SK-N-SH (cell line): ENCODE measurements at regions not wholly inside any gene's neighbourhood (a gene's known extent, or its start where the extent isn't known, plus 50 kb on each side); places are given as distances from the start of the nearest gene placed in this dataset.

ENCODE experiments used
- ELF1 ChIP-seq: IDR thresholded peaks from 2 replicates; pipeline ENCODE4 v1.4.0; 2012
- EP300 ChIP-seq, 2 experiments: IDR thresholded peaks; 2 replicates each; pipeline versions ENCODE4 v1.4.0 to v1.6.1; 2012; ENCODE audit warnings: borderline replicate concordance in 1 of 2, low read depth in 1 of 2, low read length in 1 of 2
- EZH2phosphoT487 ChIP-seq: fragments of 200-600 bp; sonication (generic); IDR thresholded peaks from 2 replicates; pipeline ENCODE4 v1.6.1; 2017; ENCODE audit warnings: low read depth, mixed run types, mild to moderate bottlenecking, antibody characterized with exemption, moderate library complexity, borderline replicate concordance
- FOXM1 ChIP-seq: IDR thresholded peaks from 2 replicates; pipeline ENCODE4 v1.4.0; 2012; ENCODE audit warnings: low read depth, mild to moderate bottlenecking
- POLR2AphosphoS5 ChIP-seq: IDR thresholded peaks from 2 replicates; pipeline ENCODE4 v1.6.1; 2012; ENCODE audit warnings: low read depth, low read length
- RAD21 ChIP-seq: IDR thresholded peaks from 2 replicates; pipeline ENCODE4 v1.6.1; 2012; ENCODE audit warnings: mild to moderate bottlenecking, low read length
- RFX5 ChIP-seq: IDR thresholded peaks from 2 replicates; pipeline ENCODE4 v1.6.1; 2012; ENCODE audit warnings: mild to moderate bottlenecking, improper control_type of control experiment, low read length
- RXRA ChIP-seq: IDR thresholded peaks from 2 replicates; pipeline ENCODE4 v1.4.0; 2012; ENCODE audit warnings: low read depth, mild to moderate bottlenecking, borderline replicate concordance
- TCF12 ChIP-seq: IDR thresholded peaks from 2 replicates; pipeline ENCODE4 v1.4.0; 2012
- YY1 ChIP-seq: IDR thresholded peaks from 2 replicates; pipeline ENCODE4 v1.4.0; 2012; ENCODE audit warnings: low read depth, mild to moderate bottlenecking
- TF ChIP-seq, protein P1 (sequence below): fragments of 200-600 bp; sonication (generic); IDR thresholded peaks from 2 replicates; pipeline ENCODE4 v1.6.1; 2017; ENCODE audit warnings: antibody characterized with exemption, mild to moderate bottlenecking, moderate library complexity
- TF ChIP-seq, protein P2 (sequence below): IDR thresholded peaks from 2 replicates; pipeline ENCODE4 v1.6.1; 2012; ENCODE audit warnings: mild to moderate bottlenecking, low read depth, low read length, moderate library complexity

DNA sequence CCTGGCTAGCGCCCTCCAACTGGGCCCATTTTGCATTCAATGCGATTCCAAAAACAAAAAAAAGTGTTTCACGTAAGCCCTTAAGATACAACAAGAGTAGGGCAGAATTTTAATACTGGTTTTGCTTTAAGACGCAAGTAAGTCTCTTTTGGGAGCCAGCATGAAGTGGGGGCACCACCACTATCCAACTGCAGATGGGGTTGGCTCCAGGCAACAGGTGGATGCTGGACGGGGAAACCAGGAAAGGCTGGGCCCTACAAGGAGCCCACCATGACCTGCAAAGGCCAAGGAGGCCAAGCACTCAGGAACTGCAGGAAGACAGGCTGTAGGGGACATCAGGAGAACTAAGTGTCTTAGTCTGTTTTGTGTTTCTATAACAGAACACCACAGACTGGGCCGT lies 86.5 kb upstream of the INSIG1 start:
- TF ChIP-seq POLR2AphosphoS5 (no peak), FOXM1 (no peak), RXRA (no peak), TCF12 (no peak), RFX5 (no peak), YY1 (no peak), EP300 (IDR thresholded peaks at IDR 0.05; ENCODE audit: borderline replicate concordance in 1 of 2, low read depth in 1 of 2, low read length in 1 of 2) (no peak), EZH2phosphoT487 (no peak), ELF1 (no peak), RAD21 (no peak)
- TF ChIP-seq, protein P1, sequence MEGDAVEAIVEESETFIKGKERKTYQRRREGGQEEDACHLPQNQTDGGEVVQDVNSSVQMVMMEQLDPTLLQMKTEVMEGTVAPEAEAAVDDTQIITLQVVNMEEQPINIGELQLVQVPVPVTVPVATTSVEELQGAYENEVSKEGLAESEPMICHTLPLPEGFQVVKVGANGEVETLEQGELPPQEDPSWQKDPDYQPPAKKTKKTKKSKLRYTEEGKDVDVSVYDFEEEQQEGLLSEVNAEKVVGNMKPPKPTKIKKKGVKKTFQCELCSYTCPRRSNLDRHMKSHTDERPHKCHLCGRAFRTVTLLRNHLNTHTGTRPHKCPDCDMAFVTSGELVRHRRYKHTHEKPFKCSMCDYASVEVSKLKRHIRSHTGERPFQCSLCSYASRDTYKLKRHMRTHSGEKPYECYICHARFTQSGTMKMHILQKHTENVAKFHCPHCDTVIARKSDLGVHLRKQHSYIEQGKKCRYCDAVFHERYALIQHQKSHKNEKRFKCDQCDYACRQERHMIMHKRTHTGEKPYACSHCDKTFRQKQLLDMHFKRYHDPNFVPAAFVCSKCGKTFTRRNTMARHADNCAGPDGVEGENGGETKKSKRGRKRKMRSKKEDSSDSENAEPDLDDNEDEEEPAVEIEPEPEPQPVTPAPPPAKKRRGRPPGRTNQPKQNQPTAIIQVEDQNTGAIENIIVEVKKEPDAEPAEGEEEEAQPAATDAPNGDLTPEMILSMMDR, result no peak
- TF ChIP-seq, protein P2, sequence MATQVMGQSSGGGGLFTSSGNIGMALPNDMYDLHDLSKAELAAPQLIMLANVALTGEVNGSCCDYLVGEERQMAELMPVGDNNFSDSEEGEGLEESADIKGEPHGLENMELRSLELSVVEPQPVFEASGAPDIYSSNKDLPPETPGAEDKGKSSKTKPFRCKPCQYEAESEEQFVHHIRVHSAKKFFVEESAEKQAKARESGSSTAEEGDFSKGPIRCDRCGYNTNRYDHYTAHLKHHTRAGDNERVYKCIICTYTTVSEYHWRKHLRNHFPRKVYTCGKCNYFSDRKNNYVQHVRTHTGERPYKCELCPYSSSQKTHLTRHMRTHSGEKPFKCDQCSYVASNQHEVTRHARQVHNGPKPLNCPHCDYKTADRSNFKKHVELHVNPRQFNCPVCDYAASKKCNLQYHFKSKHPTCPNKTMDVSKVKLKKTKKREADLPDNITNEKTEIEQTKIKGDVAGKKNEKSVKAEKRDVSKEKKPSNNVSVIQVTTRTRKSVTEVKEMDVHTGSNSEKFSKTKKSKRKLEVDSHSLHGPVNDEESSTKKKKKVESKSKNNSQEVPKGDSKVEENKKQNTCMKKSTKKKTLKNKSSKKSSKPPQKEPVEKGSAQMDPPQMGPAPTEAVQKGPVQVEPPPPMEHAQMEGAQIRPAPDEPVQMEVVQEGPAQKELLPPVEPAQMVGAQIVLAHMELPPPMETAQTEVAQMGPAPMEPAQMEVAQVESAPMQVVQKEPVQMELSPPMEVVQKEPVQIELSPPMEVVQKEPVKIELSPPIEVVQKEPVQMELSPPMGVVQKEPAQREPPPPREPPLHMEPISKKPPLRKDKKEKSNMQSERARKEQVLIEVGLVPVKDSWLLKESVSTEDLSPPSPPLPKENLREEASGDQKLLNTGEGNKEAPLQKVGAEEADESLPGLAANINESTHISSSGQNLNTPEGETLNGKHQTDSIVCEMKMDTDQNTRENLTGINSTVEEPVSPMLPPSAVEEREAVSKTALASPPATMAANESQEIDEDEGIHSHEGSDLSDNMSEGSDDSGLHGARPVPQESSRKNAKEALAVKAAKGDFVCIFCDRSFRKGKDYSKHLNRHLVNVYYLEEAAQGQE, result no peak
